Cardiac muscle cell (in vitro differentiated cells and primary cell): ENCODE measurements at regions not wholly inside any gene's neighbourhood (a gene's known extent, or its start where the extent isn't known, plus 50 kb on each side); places are given as distances from the start of the nearest gene placed in this dataset.

ENCODE experiments used
- DNase-seq, 2 donors: peaks; one replicate each; pipeline versions ENCODE4 v3.0.0 to v3.0.0-alpha.2; 2010 to 2017; ENCODE audit warnings: low read depth in 1 of 2, low spot score in 1 of 2
- H3K27ac ChIP-seq: fragments of 200-600 bp; sonication (generic); 2 replicates; pipeline ENCODE4 v1.5.1; 2016
- H3K27me3 ChIP-seq: fragments of 200-600 bp; sonication (generic); 2 replicates; pipeline ENCODE4 v1.6.0; 2016; ENCODE audit warnings: control low read depth
- H3K36me3 ChIP-seq: fragments of 200-600 bp; sonication (generic); 2 replicates; pipeline ENCODE4 v1.5.1; 2016; ENCODE audit warnings: control low read depth
- H3K4me1 ChIP-seq: fragments of 200-600 bp; sonication (generic); 2 replicates; pipeline ENCODE4 v1.8.1; 2017; ENCODE audit warnings: low read depth, mild to moderate bottlenecking, mixed run types
- H3K4me3 ChIP-seq: fragments of 200-600 bp; sonication (generic); 2 replicates; pipeline ENCODE4 v1.5.1; 2016; ENCODE audit warnings: mild to moderate bottlenecking
- H3K9me3 ChIP-seq: fragments of 200-600 bp; sonication (generic); 2 replicates; pipeline ENCODE4 v1.5.1; 2017; ENCODE audit warnings: low read depth, mild to moderate bottlenecking, control low read depth
- TF ChIP-seq, protein P1 (sequence below): IDR thresholded peaks from 2 replicates; pipeline ENCODE4 v1.5.1; 2012; ENCODE audit warnings: low read depth, mild to moderate bottlenecking, low read length

DNA sequence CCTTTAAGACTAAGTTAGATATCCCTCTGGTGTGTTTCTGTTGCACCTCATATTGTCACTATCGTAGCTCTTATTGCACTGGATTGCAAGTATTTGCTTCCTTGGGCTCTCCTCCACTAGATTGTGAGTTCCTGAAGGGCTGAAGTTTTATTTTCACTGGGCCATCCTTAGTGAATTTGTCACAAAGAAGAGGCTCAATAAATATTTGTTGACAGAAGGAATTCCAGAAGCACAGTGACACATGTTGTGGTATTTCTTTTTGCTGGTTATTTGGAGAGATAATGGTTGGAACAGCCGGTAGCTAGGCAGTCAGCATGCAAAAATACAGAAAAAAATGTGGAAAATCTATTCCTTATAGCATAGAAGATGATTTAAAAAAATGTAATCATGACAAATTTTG lies 129.9 kb upstream of the ZRANB2 start:
- no peaks in the 10 kb centered on the region for H3K27me3 ChIP-seq
- TF ChIP-seq, protein P1, sequence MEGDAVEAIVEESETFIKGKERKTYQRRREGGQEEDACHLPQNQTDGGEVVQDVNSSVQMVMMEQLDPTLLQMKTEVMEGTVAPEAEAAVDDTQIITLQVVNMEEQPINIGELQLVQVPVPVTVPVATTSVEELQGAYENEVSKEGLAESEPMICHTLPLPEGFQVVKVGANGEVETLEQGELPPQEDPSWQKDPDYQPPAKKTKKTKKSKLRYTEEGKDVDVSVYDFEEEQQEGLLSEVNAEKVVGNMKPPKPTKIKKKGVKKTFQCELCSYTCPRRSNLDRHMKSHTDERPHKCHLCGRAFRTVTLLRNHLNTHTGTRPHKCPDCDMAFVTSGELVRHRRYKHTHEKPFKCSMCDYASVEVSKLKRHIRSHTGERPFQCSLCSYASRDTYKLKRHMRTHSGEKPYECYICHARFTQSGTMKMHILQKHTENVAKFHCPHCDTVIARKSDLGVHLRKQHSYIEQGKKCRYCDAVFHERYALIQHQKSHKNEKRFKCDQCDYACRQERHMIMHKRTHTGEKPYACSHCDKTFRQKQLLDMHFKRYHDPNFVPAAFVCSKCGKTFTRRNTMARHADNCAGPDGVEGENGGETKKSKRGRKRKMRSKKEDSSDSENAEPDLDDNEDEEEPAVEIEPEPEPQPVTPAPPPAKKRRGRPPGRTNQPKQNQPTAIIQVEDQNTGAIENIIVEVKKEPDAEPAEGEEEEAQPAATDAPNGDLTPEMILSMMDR, result no peak
- no peaks in the 10 kb centered on the region for H3K36me3 ChIP-seq
- no peak for DNase-seq
- H3K4me1 ChIP-seq, result no peaks in the 10 kb centered on the region
- no peak overlapping the region for H3K4me3 ChIP-seq
- H3K9me3 ChIP-seq, result no peaks in the 10 kb centered on the region
- H3K27ac ChIP-seq, result no peak overlapping the region

DNA sequence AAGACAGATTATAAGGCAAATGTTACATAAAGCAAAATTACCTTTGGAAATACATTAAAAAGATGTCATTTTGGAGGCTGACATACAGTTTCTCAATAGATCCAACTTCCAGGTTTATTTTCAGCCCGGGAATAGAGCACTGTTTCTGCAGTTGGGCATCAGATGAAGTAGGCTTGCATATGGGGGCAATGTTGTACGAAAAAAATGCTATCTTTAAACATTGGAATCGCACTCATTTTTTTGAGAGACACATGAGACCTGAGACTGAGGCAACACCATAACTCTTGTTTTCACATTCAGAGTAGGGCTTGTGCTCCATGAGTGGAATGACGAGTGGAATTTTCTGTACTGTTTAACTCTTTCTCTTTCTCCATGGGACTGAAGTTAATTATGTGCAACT lies 122.4 kb upstream of the ZRANB2 start:
- no peaks in the 10 kb centered on the region for H3K9me3 ChIP-seq

DNA sequence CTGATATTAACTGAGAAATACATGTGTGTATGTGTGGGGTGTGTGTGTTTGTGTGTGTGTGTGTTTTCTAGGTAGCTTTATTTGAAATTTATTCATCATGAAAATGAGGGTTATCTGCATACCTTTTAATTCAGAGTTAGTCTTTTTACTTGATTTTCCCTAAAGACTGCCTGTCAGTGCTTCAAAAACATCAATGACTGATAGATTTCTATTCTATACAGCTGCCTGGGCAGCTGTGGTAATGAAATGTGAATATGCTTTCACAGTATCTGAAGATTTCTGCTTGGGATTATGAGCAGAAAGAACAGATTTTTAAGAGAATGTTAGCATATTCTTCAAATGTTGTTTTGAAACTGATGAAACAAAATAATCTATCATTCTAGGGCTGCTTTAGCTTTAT lies 119.7 kb upstream of the ZRANB2 start:
- TF ChIP-seq, protein P1, result no peak
- no peaks in the 10 kb centered on the region for H3K9me3 ChIP-seq
- H3K4me1 ChIP-seq, result no peaks in the 10 kb centered on the region
- H3K36me3 ChIP-seq, result no peaks in the 10 kb centered on the region
- H3K4me3 ChIP-seq, result no peak overlapping the region
- no peak for DNase-seq
- no peaks in the 10 kb centered on the region for H3K27me3 ChIP-seq
- H3K27ac ChIP-seq, result no peak overlapping the region

More for the DNA sequence above, 122.4 kb upstream of the ZRANB2 start:
- Histone ChIP-seq H3K4me3 (no peak overlapping the region), H3K27ac (no peak overlapping the region), H3K4me1 (no peaks in the 10 kb centered on the region), H3K27me3 (no peaks in the 10 kb centered on the region), H3K36me3 (no peaks in the 10 kb centered on the region)
- TF ChIP-seq, protein P1, result no peak
- DNase-seq, result no peak

DNA sequence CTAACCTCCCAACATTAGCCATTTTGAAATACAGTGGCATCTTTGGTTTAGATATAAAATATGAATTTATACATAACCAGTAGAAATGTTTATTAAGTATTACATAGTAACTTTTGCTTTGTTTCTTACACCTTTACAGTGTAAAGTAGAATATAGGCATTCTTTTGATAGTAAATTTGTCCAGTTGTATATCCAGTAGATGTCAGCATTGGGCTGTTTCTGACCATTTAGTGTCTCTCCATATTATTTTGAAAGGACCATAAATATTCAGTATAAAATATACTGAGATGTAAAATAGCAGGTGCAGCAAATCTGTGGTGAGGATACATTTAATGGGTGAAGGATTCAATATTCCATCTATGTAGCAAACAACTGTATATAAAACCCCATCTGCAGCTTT lies 115.8 kb upstream of the ZRANB2 start:
- Histone ChIP-seq H3K4me3 (no peak overlapping the region), H3K4me1 (no peaks in the 10 kb centered on the region), H3K9me3 (no peaks in the 10 kb centered on the region), H3K27ac (no peak overlapping the region), H3K36me3 (no peaks in the 10 kb centered on the region), H3K27me3 (no peaks in the 10 kb centered on the region)
- peak in 1 of 2 donors; percentile 54 for DNase-seq
- TF ChIP-seq, protein P1, result peak; percentile 40

DNA sequence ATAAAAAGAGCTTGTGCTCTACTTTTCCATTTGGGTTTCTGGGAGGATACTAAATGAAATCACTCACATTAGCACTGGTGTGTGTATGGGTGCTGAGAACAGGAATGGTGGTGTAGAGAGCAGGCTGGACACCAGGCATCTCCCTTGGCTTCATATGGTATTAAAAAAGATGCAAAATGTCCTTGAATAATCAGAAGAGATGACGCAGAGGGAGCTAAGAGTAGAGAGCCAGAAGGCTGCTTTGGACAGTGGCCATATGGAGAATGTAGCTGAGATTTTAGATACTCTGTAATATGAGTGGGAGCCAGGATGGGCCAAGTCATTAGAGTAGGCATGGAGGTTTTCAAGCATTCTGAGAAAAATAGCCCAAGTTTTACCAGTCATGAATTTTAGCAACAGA lies 112.3 kb upstream of the ZRANB2 start:
- no peaks in the 10 kb centered on the region for H3K36me3 ChIP-seq
- H3K4me1 ChIP-seq, result no peaks in the 10 kb centered on the region
- TF ChIP-seq, protein P1, result no peak
- no peaks in the 10 kb centered on the region for H3K27me3 ChIP-seq
- H3K4me3 ChIP-seq, result no peak overlapping the region
- DNase-seq, result peak in 1 of 2 donors; percentile 29
- no peak overlapping the region for H3K27ac ChIP-seq
- H3K9me3 ChIP-seq, result no peaks in the 10 kb centered on the region

GRCh38 chr1:71191520-71191919 lies 110.7 kb upstream of the ZRANB2 start:
- TF ChIP-seq, protein P1, result no peak

More at GRCh38 chr1:71191520-71191919, 110.7 kb upstream of the ZRANB2 start:
- H3K4me3 ChIP-seq, result no peak overlapping the region
- no peaks in the 10 kb centered on the region for H3K36me3 ChIP-seq
- H3K9me3 ChIP-seq, result no peaks in the 10 kb centered on the region
- DNase-seq, result no peak
- no peaks in the 10 kb centered on the region for H3K27me3 ChIP-seq
- no peaks in the 10 kb centered on the region for H3K4me1 ChIP-seq
- no peak overlapping the region for H3K27ac ChIP-seq
